ENCODE measurements at regions not wholly inside any gene's neighbourhood (a gene's known extent, or its start where the extent isn't known, plus 50 kb on each side); places are given as distances from the start of the nearest gene placed in this dataset.

DNA sequence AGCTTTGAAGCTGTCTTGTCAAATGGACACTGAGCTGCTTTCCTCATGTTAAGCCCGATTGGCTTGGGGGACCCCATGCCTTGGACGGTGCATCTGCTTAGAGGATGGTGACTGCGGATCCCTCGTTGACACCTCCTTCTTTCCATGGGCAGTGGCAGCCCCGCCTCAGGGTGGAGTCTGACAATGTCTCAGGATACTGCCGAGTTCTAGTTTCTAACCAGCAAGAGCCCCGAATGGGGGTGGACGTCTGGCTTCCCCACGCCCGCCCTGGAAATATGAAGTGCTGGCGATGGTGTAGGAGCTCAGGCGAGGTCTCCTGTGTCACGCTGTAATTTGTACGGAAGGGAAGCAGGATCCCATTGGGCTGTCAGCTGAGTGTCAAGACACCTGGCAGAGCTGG lies 106.2 kb upstream of the CTBP2 start:
- no peak for TF ChIP-seq EZH2 (IDR thresholded peaks at IDR 0.05; ENCODE audit: low read length)
- TF ChIP-seq, protein P1, sequence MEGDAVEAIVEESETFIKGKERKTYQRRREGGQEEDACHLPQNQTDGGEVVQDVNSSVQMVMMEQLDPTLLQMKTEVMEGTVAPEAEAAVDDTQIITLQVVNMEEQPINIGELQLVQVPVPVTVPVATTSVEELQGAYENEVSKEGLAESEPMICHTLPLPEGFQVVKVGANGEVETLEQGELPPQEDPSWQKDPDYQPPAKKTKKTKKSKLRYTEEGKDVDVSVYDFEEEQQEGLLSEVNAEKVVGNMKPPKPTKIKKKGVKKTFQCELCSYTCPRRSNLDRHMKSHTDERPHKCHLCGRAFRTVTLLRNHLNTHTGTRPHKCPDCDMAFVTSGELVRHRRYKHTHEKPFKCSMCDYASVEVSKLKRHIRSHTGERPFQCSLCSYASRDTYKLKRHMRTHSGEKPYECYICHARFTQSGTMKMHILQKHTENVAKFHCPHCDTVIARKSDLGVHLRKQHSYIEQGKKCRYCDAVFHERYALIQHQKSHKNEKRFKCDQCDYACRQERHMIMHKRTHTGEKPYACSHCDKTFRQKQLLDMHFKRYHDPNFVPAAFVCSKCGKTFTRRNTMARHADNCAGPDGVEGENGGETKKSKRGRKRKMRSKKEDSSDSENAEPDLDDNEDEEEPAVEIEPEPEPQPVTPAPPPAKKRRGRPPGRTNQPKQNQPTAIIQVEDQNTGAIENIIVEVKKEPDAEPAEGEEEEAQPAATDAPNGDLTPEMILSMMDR (optimal IDR thresholded peaks at IDR 0.05 in 1 of 3, IDR thresholded peaks at IDR 0.05 in 1 of 3, conservative IDR thresholded peaks at IDR 0.05 in 1 of 3; ENCODE audit: extremely low read depth in 1 of 3, insufficient read depth in 2 of 3, low read length in 3 of 3) = no peak

Measured in keratinocyte (primary cell).